WTC11 (cell line): ENCODE measurements at regions not wholly inside any gene's neighbourhood (a gene's known extent, or its start where the extent isn't known, plus 50 kb on each side); places are given as distances from the start of the nearest gene placed in this dataset.

Experiments
- TEAD4 ChIP-seq: sonication (generic); formaldehyde crosslinking; IDR thresholded peaks from 2 replicates; pipeline ENCODE4 v1.8.0; 2022; ENCODE audit warnings: mild to moderate bottlenecking, missing genetic modification reagents
- TF ChIP-seq, protein P1 (sequence below): sonication (generic); formaldehyde crosslinking; conservative IDR thresholded peaks from 2 replicates; pipeline ENCODE4 v1.8.1; 2023; ENCODE audit warnings: mild to moderate bottlenecking, low read depth, missing genetic modification reagents, moderate library complexity
- TF ChIP-seq, protein P2 (sequence below): sonication (generic); formaldehyde crosslinking; IDR thresholded peaks from 2 replicates; pipeline ENCODE4 v1.8.1; 2023; ENCODE audit warnings: mild to moderate bottlenecking, missing genetic modification reagents
- TF ChIP-seq, protein P3 (sequence below): fragments of 200-600 bp; IDR thresholded peaks from 2 replicates; pipeline ENCODE4 v1.8.0; 2022; ENCODE audit warnings: antibody characterized with exemption
- TF ChIP-seq, protein P4 (sequence below): sonication (generic); formaldehyde crosslinking; IDR thresholded peaks from 2 replicates; pipeline ENCODE4 v1.8.0; 2022; ENCODE audit warnings: mild to moderate bottlenecking, missing genetic modification reagents

DNA sequence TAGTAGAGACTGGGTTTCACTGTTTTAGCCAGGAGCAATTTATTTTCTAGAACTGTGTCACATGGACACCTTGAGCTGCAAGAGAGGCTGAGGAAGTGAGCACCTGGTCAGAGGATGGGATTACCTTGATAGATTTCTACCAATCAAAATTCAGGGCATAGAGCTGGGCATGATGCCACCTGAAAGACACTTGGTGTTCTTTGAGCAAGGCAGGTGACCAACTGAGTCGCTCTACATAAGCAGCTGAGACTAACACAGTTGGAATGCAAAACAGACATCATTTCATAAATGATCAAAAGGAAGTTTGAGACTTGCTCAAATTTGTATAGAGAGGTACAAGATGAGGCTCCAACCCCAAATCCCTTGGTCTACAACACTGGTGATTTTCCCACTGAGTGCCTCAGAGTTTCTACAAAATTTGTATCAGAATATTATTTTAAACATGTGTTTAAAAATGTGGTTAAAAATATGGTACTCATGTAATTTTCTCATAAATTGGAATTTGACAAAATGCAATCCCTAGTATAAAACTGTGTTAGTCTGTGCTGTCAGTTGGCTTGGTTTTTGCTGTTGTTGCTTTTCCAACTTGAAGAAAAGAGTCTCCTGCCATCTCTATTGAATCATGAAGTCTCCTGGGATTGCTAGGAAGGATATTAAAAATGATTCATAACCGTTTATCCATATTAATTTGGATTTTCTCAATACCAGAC lies 156.4 kb upstream of the MDFIC start:
- TF ChIP-seq, protein P1, sequence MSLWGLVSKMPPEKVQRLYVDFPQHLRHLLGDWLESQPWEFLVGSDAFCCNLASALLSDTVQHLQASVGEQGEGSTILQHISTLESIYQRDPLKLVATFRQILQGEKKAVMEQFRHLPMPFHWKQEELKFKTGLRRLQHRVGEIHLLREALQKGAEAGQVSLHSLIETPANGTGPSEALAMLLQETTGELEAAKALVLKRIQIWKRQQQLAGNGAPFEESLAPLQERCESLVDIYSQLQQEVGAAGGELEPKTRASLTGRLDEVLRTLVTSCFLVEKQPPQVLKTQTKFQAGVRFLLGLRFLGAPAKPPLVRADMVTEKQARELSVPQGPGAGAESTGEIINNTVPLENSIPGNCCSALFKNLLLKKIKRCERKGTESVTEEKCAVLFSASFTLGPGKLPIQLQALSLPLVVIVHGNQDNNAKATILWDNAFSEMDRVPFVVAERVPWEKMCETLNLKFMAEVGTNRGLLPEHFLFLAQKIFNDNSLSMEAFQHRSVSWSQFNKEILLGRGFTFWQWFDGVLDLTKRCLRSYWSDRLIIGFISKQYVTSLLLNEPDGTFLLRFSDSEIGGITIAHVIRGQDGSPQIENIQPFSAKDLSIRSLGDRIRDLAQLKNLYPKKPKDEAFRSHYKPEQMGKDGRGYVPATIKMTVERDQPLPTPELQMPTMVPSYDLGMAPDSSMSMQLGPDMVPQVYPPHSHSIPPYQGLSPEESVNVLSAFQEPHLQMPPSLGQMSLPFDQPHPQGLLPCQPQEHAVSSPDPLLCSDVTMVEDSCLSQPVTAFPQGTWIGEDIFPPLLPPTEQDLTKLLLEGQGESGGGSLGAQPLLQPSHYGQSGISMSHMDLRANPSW, result no peak
- TF ChIP-seq, protein P2, sequence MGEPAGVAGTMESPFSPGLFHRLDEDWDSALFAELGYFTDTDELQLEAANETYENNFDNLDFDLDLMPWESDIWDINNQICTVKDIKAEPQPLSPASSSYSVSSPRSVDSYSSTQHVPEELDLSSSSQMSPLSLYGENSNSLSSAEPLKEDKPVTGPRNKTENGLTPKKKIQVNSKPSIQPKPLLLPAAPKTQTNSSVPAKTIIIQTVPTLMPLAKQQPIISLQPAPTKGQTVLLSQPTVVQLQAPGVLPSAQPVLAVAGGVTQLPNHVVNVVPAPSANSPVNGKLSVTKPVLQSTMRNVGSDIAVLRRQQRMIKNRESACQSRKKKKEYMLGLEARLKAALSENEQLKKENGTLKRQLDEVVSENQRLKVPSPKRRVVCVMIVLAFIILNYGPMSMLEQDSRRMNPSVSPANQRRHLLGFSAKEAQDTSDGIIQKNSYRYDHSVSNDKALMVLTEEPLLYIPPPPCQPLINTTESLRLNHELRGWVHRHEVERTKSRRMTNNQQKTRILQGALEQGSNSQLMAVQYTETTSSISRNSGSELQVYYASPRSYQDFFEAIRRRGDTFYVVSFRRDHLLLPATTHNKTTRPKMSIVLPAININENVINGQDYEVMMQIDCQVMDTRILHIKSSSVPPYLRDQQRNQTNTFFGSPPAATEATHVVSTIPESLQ (CRISPR knock-in tag), result no peak
- TF ChIP-seq, protein P3, sequence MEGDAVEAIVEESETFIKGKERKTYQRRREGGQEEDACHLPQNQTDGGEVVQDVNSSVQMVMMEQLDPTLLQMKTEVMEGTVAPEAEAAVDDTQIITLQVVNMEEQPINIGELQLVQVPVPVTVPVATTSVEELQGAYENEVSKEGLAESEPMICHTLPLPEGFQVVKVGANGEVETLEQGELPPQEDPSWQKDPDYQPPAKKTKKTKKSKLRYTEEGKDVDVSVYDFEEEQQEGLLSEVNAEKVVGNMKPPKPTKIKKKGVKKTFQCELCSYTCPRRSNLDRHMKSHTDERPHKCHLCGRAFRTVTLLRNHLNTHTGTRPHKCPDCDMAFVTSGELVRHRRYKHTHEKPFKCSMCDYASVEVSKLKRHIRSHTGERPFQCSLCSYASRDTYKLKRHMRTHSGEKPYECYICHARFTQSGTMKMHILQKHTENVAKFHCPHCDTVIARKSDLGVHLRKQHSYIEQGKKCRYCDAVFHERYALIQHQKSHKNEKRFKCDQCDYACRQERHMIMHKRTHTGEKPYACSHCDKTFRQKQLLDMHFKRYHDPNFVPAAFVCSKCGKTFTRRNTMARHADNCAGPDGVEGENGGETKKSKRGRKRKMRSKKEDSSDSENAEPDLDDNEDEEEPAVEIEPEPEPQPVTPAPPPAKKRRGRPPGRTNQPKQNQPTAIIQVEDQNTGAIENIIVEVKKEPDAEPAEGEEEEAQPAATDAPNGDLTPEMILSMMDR, result no peak
- no peak for TF ChIP-seq TEAD4 (CRISPR knock-in tag)
- TF ChIP-seq, protein P4, sequence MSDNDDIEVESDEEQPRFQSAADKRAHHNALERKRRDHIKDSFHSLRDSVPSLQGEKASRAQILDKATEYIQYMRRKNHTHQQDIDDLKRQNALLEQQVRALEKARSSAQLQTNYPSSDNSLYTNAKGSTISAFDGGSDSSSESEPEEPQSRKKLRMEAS (CRISPR knock-in tag), result no peak
